Neural progenitor cell (in vitro differentiated cells): ENCODE measurements at regions not wholly inside any gene's neighbourhood (a gene's known extent, or its start where the extent isn't known, plus 50 kb on each side); places are given as distances from the start of the nearest gene placed in this dataset.

Experiments used
- DNase-seq: peaks from one replicate; pipeline ENCODE4 v3.0.0-alpha.2; 2016; ENCODE audit warnings: low spot score
- H2AFZ ChIP-seq: fragments of 200-600 bp; sonication (generic); replicated peaks from 2 replicates; pipeline ENCODE4 v1.6.1; 2016; ENCODE audit warnings: antibody characterized with exemption
- H3F3A ChIP-seq: fragments of 200-600 bp; sonication (generic); 2 replicates; pipeline ENCODE4 v1.6.1; 2016; ENCODE audit warnings: antibody characterized with exemption, low read depth
- H3K27ac ChIP-seq: fragments of 200-600 bp; sonication (generic); 2 replicates; pipeline ENCODE4 v1.5.1; 2016; ENCODE audit warnings: mild to moderate bottlenecking
- H3K27me3 ChIP-seq: fragments of 200-600 bp; sonication (generic); 2 replicates; pipeline ENCODE4 v1.6.1; 2016; ENCODE audit warnings: mild to moderate bottlenecking, moderate library complexity
- H3K36me3 ChIP-seq: fragments of 200-600 bp; sonication (generic); 2 replicates; pipeline ENCODE4 v1.5.1; 2016
- H3K4me1 ChIP-seq: fragments of 200-600 bp; sonication (generic); 2 replicates; pipeline ENCODE4 v1.6.1; 2016; ENCODE audit warnings: mixed run types
- H3K4me2 ChIP-seq: fragments of 200-600 bp; sonication (generic); 2 replicates; pipeline ENCODE4 v1.6.1; 2016
- H3K4me3 ChIP-seq: fragments of 200-600 bp; sonication (generic); 2 replicates; pipeline ENCODE4 v1.5.1; 2016
- H3K79me2 ChIP-seq: fragments of 200-600 bp; sonication (generic); 2 replicates; pipeline ENCODE4 v1.6.1; 2016; ENCODE audit warnings: low read depth
- H3K9ac ChIP-seq: fragments of 200-600 bp; sonication (generic); 2 replicates; pipeline ENCODE4 v1.6.1; 2016
- H3K9me3 ChIP-seq: fragments of 200-600 bp; sonication (generic); 2 replicates; pipeline ENCODE4 v1.5.1; 2016; ENCODE audit warnings: low read depth
- H4K20me1 ChIP-seq: fragments of 200-600 bp; sonication (generic); 2 replicates; pipeline ENCODE4 v1.6.1; 2016; ENCODE audit warnings: low read depth
- H3K27ac Mint-ChIP-seq: 3 replicates; pipeline ENCODE4 v1.8.0; 2021; ENCODE audit warnings: mixed read lengths
- H3K27me3 Mint-ChIP-seq: 2 replicates; pipeline ENCODE4 v1.8.0; 2022; ENCODE audit warnings: low read depth, mild to moderate bottlenecking, inconsistent platforms, moderate library complexity, mixed read lengths; ENCODE audit not compliant: insufficient read depth
- H3K36me3 Mint-ChIP-seq: 3 replicates; pipeline ENCODE4 v1.8.0; 2021; ENCODE audit warnings: mixed read lengths
- H3K4me1 Mint-ChIP-seq: 3 replicates; pipeline ENCODE4 v1.8.0; 2021; ENCODE audit warnings: mixed read lengths
- H3K4me3 Mint-ChIP-seq: 3 replicates; pipeline ENCODE4 v1.8.0; 2021; ENCODE audit warnings: mild to moderate bottlenecking, moderate library complexity, mixed read lengths
- H3K9me3 Mint-ChIP-seq: 3 replicates; pipeline ENCODE4 v1.8.0; 2020; ENCODE audit warnings: mixed read lengths
- EZH2 ChIP-seq: fragments of 200-600 bp; sonication (generic); IDR thresholded peaks from 2 replicates; pipeline ENCODE4 v1.6.1; 2017; ENCODE audit warnings: antibody characterized with exemption, mild to moderate bottlenecking, moderate library complexity
- EZH2phosphoT487 ChIP-seq: fragments of 200-600 bp; sonication (generic); IDR thresholded peaks from 2 replicates; pipeline ENCODE4 v1.6.1; 2017; ENCODE audit warnings: antibody characterized with exemption
- TF ChIP-seq, protein P1 (sequence below): fragments of 200-600 bp; sonication (generic); IDR thresholded peaks from 2 replicates; pipeline ENCODE4 v1.5.1; 2017; ENCODE audit warnings: antibody characterized with exemption, mild to moderate bottlenecking

DNA sequence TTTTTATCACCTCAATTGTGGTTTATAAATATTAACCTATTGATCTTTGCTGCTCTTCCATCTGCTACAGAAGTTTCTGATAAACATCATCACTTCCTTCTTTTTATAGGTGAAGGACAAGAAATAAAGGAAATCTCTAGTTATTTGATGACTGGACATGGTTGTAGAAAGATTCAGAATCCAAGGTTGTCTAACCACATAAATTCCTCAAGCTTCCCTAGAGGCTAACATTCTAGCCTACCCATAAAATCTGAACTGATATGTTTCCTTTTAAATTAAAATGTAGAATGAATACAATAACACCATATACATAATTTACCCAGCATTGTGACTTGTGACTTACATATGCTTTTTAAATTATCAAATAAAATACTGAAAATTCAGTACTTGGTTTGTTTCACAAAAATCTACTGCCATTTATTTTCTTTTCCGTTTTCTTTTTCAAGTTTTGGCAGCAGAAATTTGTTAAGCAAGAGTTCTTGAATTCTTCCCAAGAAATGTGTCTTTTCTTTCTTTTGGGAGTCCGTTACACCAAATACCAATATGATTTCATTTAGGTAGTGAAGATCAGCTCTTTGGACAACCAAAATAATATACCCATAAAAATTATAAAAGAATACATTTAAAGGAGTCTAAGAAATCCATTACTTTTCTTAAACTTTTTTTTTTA is 513.2 kb upstream of the ADGRL2 start:
- no peaks in the 10 kb centered on the region for H3K9me3 Mint-ChIP-seq
- no peak overlapping the region for H3K27ac Mint-ChIP-seq
- Histone ChIP-seq H3K79me2 (no peaks in the 10 kb centered on the region), H3K27me3 (no peaks in the 10 kb centered on the region), H3K4me2 (no peak overlapping the region), H4K20me1 (no peaks in the 10 kb centered on the region), H3K4me1 (peaks cover 7% of the 10 kb centered on the region), H2AFZ (no peak overlapping the region), H3K9ac (no peak overlapping the region), H3K9me3 (no peaks in the 10 kb centered on the region), H3K4me3 (no peak overlapping the region), H3K36me3 (no peaks in the 10 kb centered on the region), H3K27ac (no peak overlapping the region), H3F3A (no peaks in the 10 kb centered on the region)
- no peak overlapping the region for H3K4me3 Mint-ChIP-seq
- no peaks in the 10 kb centered on the region for H3K27me3 Mint-ChIP-seq
- H3K4me1 Mint-ChIP-seq = no peaks in the 10 kb centered on the region
- no peaks in the 10 kb centered on the region for H3K36me3 Mint-ChIP-seq
- DNase-seq = no peak
- TF ChIP-seq EZH2 (no peak), EZH2phosphoT487 (no peak)
- TF ChIP-seq, protein P1, sequence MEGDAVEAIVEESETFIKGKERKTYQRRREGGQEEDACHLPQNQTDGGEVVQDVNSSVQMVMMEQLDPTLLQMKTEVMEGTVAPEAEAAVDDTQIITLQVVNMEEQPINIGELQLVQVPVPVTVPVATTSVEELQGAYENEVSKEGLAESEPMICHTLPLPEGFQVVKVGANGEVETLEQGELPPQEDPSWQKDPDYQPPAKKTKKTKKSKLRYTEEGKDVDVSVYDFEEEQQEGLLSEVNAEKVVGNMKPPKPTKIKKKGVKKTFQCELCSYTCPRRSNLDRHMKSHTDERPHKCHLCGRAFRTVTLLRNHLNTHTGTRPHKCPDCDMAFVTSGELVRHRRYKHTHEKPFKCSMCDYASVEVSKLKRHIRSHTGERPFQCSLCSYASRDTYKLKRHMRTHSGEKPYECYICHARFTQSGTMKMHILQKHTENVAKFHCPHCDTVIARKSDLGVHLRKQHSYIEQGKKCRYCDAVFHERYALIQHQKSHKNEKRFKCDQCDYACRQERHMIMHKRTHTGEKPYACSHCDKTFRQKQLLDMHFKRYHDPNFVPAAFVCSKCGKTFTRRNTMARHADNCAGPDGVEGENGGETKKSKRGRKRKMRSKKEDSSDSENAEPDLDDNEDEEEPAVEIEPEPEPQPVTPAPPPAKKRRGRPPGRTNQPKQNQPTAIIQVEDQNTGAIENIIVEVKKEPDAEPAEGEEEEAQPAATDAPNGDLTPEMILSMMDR = no peak

DNA sequence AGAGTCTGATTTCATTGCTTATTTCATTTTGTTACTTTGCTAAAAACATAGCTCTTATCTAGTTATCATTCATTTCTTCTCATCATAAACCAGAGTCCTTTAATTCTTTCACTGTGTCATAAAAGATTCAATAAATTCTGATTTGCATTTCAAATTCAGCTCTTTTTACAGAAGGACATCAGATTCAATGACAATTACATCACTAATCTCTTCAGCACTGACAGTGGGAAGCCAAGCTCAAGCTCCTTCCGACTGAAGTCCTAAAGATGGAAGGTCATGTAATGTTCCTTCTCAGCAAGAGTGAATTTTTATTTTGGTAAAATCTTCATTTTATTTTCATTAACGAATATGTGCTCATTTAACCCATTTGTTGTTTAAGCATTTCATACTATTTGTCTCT is 530.7 kb upstream of the ADGRL2 start:
- H3K4me3 Mint-ChIP-seq = no peak overlapping the region
- no peaks in the 10 kb centered on the region for H3K9me3 ChIP-seq
- H3K4me2 ChIP-seq = no peak overlapping the region
- H3K36me3 ChIP-seq = no peaks in the 10 kb centered on the region
- H3K9me3 Mint-ChIP-seq = no peaks in the 10 kb centered on the region
- peaks cover 2% of the 10 kb centered on the region for H3K27me3 Mint-ChIP-seq
- H3K27me3 ChIP-seq = no peaks in the 10 kb centered on the region
- H3K4me1 Mint-ChIP-seq = peaks cover 20% of the 10 kb centered on the region
- H2AFZ ChIP-seq = no peak overlapping the region
- no peak overlapping the region for H3K4me3 ChIP-seq
- no peaks in the 10 kb centered on the region for H3K79me2 ChIP-seq
- no peaks in the 10 kb centered on the region for H3F3A ChIP-seq
- H3K27ac ChIP-seq = no peak overlapping the region
- no peaks in the 10 kb centered on the region for H3K4me1 ChIP-seq
- no peaks in the 10 kb centered on the region for H3K36me3 Mint-ChIP-seq
- no peaks in the 10 kb centered on the region for H4K20me1 ChIP-seq
- H3K27ac Mint-ChIP-seq = no peak overlapping the region
- no peak for DNase-seq
- no peak overlapping the region for H3K9ac ChIP-seq
- TF ChIP-seq EZH2phosphoT487 (no peak), EZH2 (no peak)
- TF ChIP-seq, protein P1 = no peak

DNA sequence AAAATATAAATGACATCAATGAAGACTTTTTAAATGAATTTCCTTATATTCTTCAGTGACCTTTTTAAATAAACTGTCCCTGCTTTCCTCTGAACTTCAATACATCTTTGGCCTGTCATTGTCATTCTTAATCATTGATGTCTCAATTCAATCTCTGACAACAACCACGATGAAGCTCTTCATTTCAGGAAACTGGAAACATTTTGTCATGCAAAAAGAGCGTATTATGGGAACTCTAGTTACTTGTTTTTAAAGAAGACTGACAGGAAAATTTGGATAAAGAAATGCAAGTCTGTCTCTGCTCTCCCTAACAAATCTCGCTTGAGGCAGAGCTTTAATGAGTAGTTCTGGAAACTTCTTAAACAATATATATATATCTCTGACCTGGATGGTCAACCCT is 535.8 kb upstream of the ADGRL2 start:
- no peak overlapping the region for H3K4me3 Mint-ChIP-seq
- peaks cover 4% of the 10 kb centered on the region for H3K27me3 Mint-ChIP-seq
- Histone ChIP-seq H3K27ac (no peak overlapping the region), H3K9ac (no peak overlapping the region), H3K36me3 (no peaks in the 10 kb centered on the region), H3K4me2 (no peak overlapping the region), H3K9me3 (no peaks in the 10 kb centered on the region), H3K27me3 (no peaks in the 10 kb centered on the region), H2AFZ (peak overlapping the region; percentile 78), H3K4me3 (no peak overlapping the region), H3K79me2 (no peaks in the 10 kb centered on the region), H4K20me1 (no peaks in the 10 kb centered on the region), H3F3A (no peaks in the 10 kb centered on the region), H3K4me1 (no peaks in the 10 kb centered on the region)
- H3K27ac Mint-ChIP-seq = no peak overlapping the region
- peaks cover 15% of the 10 kb centered on the region for H3K4me1 Mint-ChIP-seq
- no peak for DNase-seq
- TF ChIP-seq EZH2 = no peak
- no peak for TF ChIP-seq EZH2phosphoT487
- TF ChIP-seq, protein P1 = no peak
- no peaks in the 10 kb centered on the region for H3K36me3 Mint-ChIP-seq
- H3K9me3 Mint-ChIP-seq = no peaks in the 10 kb centered on the region
